ENCODE measurements at regions not wholly inside any gene's neighbourhood (a gene's known extent, or its start where the extent isn't known, plus 50 kb on each side); places are given as distances from the start of the nearest gene placed in this dataset.

- no peaks in the 10 kb centered on the region for H4K20me1 ChIP-seq (ENCODE audit: insufficient read depth, low read length)
- no peak for TF ChIP-seq CTCF (IDR thresholded peaks at IDR 0.05; ENCODE audit: extremely low read depth, low read depth, low read length)
- H3K4me1 ChIP-seq (ENCODE audit: insufficient read depth, low read length), result no peaks in the 10 kb centered on the region
- no peak overlapping the region for H3K4me3 ChIP-seq (ENCODE audit: insufficient read depth, low read length)
- H3K27ac ChIP-seq (ENCODE audit: low read depth, low read length), result no peak overlapping the region
- H2AFZ ChIP-seq (ENCODE audit: low read length), result no peak overlapping the region
- H3K9me3 ChIP-seq (ENCODE audit: low read depth, low read length), result no peaks in the 10 kb centered on the region
- DNase-seq (ENCODE audit: insufficient read length, low spot score, missing footprints), result peak; percentile 54
- no peaks in the 10 kb centered on the region for H3K27me3 ChIP-seq (ENCODE audit: insufficient read depth, low read length)
- H3K36me3 ChIP-seq (ENCODE audit: insufficient read depth, low read length), result no peaks in the 10 kb centered on the region
- H3K4me2 ChIP-seq (ENCODE audit: insufficient read depth, low read length), result no peak overlapping the region
- H3K79me2 ChIP-seq (ENCODE audit: insufficient read depth, low read length), result no peaks in the 10 kb centered on the region
Observed at GRCh38 chr14:101506926-101507835, 54.1 kb upstream of the DIO3 start.

- no peak for TF ChIP-seq CTCF (IDR thresholded peaks at IDR 0.05; ENCODE audit: extremely low read depth, low read depth, low read length)
- Histone ChIP-seq H2AFZ (ENCODE audit: low read length) (no peak overlapping the region), H3K27ac (ENCODE audit: low read depth, low read length) (no peak overlapping the region), H3K79me2 (ENCODE audit: insufficient read depth, low read length) (no peaks in the 10 kb centered on the region), H3K36me3 (ENCODE audit: insufficient read depth, low read length) (no peaks in the 10 kb centered on the region), H3K4me3 (ENCODE audit: insufficient read depth, low read length) (no peak overlapping the region), H3K9me3 (ENCODE audit: low read depth, low read length) (no peaks in the 10 kb centered on the region), H3K4me1 (ENCODE audit: insufficient read depth, low read length) (no peaks in the 10 kb centered on the region), H3K4me2 (ENCODE audit: insufficient read depth, low read length) (no peak overlapping the region), H4K20me1 (ENCODE audit: insufficient read depth, low read length) (no peaks in the 10 kb centered on the region), H3K27me3 (ENCODE audit: insufficient read depth, low read length) (no peaks in the 10 kb centered on the region)
- DNase-seq (ENCODE audit: insufficient read length, low spot score, missing footprints), result peak; percentile 45
Observed at GRCh38 chr14:101507836-101508150, 53.5 kb upstream of the DIO3 start.

DNA sequence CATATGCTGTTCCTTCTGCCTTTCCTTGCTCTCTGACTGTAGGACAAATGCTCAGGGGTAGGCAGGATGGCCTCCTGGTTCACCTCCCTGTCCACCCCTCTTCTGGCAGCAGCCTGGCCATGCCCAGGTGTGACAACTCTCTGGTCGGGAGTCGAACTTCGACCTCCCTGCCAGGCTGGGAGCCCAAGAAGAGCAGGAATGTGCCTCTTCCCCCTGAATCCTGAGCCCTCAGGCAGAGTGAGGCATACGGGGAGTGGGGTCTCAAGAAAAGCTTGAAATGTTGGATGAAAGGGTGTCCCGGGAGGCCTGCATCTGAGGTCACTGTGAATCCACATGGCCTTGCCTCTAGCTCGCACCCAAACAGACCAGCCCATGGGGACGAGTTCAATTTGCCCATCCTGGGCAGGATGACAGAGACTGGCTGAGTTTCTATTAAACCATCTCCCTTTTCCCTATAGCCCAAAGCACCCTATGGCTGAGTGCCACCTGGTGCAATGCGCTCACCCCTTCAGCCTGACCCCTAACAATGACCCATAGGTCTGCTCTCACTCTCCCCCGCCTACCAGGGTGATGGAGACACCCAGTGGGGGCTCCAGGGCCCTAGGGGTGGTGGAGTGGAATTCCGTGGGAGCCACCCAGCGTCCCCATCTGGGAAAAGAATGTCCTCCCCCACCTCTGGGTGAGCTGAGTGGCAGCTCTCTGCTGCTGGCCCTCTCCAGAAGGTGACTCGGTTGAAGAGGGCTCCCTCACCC lies 52.9 kb upstream of the DIO3 start:
- H3K4me3 ChIP-seq (ENCODE audit: insufficient read depth, low read length), result no peak overlapping the region
- peak; percentile 81 for DNase-seq (ENCODE audit: insufficient read length, low spot score, missing footprints)
- no peak overlapping the region for H3K27ac ChIP-seq (ENCODE audit: low read depth, low read length)

More for the DNA sequence above, 52.9 kb upstream of the DIO3 start:
- H3K9me3 ChIP-seq (ENCODE audit: low read depth, low read length), result no peaks in the 10 kb centered on the region
- no peaks in the 10 kb centered on the region for H3K27me3 ChIP-seq (ENCODE audit: insufficient read depth, low read length)
- H3K79me2 ChIP-seq (ENCODE audit: insufficient read depth, low read length), result no peaks in the 10 kb centered on the region
- no peak for TF ChIP-seq CTCF (IDR thresholded peaks at IDR 0.05; ENCODE audit: extremely low read depth, low read depth, low read length)
- H4K20me1 ChIP-seq (ENCODE audit: insufficient read depth, low read length), result no peaks in the 10 kb centered on the region
- H3K36me3 ChIP-seq (ENCODE audit: insufficient read depth, low read length), result no peaks in the 10 kb centered on the region
- no peaks in the 10 kb centered on the region for H3K4me1 ChIP-seq (ENCODE audit: insufficient read depth, low read length)
- no peak overlapping the region for H2AFZ ChIP-seq (ENCODE audit: low read length)
- H3K4me2 ChIP-seq (ENCODE audit: insufficient read depth, low read length), result no peak overlapping the region
